GM11168 (cell line): ENCODE measurements at regions not wholly inside any gene's neighbourhood (a gene's known extent, or its start where the extent isn't known, plus 50 kb on each side); places are given as distances from the start of the nearest gene placed in this dataset.
"Not testable (repeated sequence)": the region's sequence is repeated elsewhere in the genome, so short reads cannot be mapped to it uniquely, and the experiment has no call there.

Experiments
- in situ Hi-C: fragments of 300-500 bp; cut with MboI; formaldehyde crosslinking; loops from one replicate; pipeline ENCODE4 v1.12.0; 2022; ENCODE audit warnings: low sequenced_read_pairs; ENCODE audit not compliant: unreplicated experiment

DNA sequence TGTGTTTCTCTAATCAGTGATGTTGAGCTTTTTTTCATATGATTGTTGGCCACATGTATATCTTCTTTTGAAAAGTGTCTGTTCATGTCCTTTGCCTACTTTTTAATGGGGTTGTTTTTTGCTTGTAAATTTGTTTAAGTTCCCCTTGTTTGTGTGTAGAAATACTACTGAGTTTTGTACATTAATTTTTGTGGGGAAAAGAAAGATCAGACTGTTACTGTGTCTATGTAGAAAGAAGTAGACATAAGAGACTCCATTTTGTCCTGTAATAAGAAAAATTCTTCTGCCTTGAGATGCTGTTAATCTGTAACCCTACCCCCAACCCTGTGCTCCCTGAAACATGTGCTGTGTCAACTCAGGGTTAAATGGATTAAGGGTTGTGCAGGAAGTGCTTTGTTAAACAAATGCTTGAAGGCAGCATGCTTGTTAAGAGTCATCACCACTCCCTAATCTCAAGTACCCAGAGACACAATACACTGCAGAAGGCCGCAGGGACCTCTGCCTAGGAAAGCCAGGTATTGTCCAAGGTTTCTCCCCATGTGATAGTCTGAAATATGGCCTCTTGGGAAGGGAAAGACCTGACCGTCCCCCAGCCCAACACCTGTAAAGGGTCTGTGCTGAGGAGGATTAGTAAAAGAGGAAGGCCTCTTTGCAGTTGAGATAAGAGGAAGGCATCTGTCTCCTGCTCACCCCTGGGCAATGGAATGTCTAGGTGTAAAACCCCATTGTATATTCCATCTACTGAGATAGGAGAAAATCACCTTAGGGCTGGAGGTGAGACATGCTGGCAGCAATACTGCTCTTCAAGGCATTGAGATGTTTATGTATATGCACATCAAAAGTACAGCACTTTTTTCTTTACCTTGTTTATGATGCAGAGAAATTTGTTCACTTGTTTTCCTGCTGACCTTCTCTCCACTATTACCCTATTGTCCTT, 196.4 kb downstream of the JRKL start:
- in situ Hi-C loops = not testable (repeated sequence)

GRCh38 chr11:96588793-96589192, 199.0 kb downstream of the JRKL start:
- in situ Hi-C loops = not testable (repeated sequence)

GRCh38 chr11:96595011-96595410, 205.2 kb downstream of the JRKL start:
- in situ Hi-C loops = no loop called here

- in situ Hi-C loops = no loop called here
Observed at GRCh38 chr11:96607864-96608558, 218.2 kb downstream of the JRKL start.

- in situ Hi-C loops = no loop called here
Observed at GRCh38 chr11:96614101-96614500, 224.3 kb downstream of the JRKL start.

DNA sequence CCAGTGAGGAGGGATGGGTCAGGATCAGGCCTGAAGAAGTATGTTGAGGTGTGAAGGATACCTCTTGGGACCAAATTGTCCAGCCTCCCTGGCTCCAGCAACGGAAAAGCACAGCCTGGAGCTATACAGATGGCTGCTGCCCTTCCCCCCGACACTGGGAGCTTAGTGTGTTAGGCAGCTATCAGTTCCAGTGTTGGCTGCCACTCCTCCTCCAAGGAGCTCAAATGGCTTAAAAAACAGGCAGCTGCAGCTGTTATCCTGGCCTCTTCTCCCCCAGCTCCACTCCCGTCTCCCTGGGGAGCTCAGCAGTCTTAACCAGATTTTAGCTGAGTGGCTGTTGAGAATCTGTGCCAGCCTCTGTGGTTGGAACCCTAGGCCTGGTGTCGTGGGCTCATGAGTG, 225.0 kb downstream of the JRKL start:
- in situ Hi-C loops = no loop called here

DNA sequence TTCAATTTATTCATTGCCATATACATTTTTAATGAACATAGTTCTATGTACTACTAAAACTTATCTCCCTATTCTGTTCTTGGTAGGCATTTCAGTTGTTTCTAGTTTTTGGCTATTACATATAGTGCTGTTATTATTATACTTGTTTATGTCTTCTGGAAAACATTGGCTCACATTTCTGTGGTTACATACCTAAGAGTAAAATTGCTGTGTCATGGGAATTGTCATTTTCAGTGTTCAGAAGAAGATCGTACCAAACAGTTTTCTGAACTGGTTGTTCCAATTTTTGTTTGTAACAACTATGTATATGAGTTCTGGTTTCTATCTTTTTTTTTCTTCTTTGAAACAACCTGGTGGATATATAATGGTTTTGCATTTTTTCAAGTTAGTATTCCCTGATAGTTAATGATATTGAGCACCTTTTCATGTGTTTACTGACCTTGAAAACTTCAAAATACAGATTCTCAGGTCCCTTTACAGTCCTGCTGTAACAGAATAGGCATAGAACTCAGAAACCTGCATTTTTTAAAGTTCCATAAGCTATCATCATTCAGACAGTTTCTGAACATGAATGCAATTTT, 230.7 kb downstream of the JRKL start:
- in situ Hi-C loops = no loop called here

DNA sequence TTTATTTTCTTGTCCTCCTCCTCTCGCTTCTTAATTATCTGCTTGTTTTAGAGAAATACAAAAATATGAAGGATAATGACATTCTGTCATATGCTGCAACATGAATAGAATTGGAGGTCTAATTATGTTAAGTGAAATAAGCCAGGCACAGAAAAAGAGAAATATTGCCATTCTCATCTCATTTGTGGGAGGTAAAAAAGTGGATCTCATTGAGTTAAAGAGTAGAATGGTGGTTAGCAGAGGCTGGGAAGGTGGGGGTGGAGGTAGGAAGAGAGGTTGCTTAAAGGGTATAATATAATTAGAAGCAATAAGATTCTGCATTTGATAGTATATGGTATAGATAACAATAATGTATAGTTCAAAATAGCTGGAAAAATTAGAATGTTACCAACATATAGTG, 231.3 kb downstream of the JRKL start:
- in situ Hi-C loops = no loop called here

DNA sequence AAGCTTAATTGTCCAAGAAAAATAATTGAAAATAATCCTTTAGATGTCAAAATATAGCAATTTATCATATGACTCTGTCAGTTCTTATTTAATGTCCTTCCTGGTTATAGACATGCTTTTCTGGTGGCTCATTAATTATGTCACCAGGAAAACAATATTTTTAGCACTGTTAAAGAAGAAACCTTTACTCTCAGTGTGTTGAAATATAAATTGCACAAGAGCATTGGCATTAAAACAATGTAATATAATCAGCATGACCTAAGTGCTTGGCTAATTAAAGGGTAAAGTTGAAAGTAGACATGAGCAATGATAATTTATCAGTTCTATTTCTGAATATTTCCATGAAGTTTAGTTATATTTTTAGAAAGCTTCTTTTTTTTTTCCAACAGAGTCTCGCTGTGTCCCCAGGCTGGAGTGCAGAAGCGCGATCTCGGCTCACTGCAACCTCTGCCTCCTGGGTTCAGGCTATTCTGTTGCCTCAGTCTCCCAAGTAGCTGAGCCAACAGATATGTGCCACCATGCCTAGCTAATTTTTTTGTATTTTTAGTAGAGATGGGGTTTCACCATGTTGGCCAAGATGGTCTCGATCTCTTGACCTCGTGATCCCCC, 232.3 kb downstream of the JRKL start:
- in situ Hi-C loops = no loop called here

- in situ Hi-C loops = no loop called here
Observed at GRCh38 chr11:96624126-96624525, 234.3 kb downstream of the JRKL start.

DNA sequence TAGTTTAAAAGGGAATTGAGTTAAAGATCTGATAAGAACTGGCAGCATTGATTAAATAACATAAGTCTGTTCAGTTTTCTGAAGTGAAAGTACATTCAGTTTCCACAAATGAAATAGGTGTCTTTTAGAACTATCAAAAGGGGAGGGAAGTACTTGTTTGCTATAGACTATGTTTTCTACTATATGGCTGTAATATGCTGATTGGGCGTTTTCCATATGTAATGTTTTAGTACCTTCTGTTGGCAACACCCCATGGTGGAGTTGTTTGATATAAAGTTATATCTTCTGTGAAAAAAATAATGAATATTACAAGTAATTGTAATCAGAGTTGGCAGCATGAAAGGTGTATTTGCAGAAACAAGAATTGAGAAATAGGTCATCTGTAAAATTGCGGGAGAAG, 237.6 kb downstream of the JRKL start:
- in situ Hi-C loops = no loop called here

GRCh38 chr11:96635655-96636054, 245.8 kb downstream of the JRKL start:
- in situ Hi-C loops = no loop called here

DNA sequence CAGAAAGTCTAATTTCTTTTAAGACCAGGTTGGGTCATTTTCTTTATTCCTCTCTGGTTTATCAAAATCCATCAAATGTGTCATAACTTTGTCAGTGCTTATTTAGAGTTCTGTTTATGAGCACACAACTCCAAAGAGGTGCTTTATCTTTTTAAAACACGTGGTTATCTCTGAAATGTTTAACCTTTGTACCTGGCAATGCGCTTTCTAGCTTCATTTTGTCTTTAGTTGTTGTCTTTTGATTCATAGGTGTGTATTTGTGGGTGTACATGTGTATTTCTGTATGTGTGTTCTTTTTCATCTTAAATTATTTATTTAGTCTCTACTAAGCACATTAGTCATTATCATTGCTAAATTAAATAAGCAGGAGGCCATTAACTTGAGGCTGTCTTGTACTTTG, 251.4 kb downstream of the JRKL start:
- in situ Hi-C loops = no loop called here

GRCh38 chr11:96642583-96642982, 252.8 kb downstream of the JRKL start:
- in situ Hi-C loops = no loop called here

DNA sequence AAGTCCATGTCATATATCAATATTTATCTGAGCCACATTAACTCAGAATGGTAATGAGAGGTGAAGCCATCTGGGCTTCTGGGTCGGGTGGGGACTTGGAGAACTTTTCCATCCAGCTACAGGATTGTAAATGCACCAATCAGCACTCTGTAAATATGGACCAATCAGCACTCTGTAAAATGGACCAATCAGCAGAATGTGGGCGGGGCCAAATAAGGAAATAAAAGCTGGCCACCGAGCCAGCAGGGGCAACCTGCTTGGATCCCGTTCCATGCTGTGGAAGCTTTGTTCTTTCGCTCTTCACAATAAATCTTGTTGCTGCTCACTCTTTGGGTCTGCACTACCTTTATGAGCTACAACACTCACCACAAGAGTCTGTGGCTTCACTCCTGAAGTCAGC, 253.4 kb downstream of the JRKL start:
- in situ Hi-C loops = no loop called here

- in situ Hi-C loops = no loop called here
Observed at GRCh38 chr11:96647621-96648020, 257.8 kb downstream of the JRKL start.

- in situ Hi-C loops = no loop called here
Observed at GRCh38 chr11:96648991-96649390, 259.2 kb downstream of the JRKL start.

DNA sequence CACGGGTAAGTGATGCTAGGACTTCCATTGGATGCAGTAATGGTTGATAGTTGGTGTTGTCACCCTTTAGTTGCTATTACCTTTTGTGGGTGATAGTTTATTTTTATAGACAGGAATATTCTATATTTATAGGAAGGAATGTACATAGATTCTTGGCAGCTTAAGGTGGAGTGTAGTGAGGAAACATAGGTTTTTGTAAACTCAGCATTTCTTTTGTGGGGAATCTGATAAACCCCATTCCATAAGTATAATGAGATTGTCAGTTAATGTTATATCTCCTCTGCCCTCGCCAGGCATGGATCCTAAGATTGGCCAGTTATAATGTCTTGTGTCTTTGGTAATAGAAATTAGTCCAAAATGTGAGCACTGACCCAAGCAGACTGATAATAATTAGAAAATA, 262.7 kb downstream of the JRKL start:
- in situ Hi-C loops = no loop called here

DNA sequence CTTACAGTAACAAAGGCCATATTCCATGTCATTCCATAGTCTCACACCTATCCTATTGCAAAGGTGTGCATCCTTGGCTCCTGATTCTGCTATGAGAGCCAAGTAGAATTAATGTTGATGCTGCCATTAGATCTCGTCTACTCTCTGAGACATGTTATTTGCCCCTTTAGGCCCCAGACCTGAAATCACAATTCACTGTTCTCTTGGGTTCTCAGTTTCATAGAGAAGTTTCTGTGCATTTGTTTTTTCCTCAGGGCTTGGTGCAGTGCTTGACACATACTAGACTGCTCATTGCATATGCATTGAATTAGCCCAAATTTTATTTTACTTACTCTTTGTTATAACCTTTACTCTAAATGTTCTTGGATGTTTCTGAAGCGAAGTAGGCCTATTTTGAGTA, 265.7 kb downstream of the JRKL start:
- in situ Hi-C loops = no loop called here

- in situ Hi-C loops = no loop called here
Observed at GRCh38 chr11:96658436-96658835, 268.6 kb downstream of the JRKL start.

- in situ Hi-C loops = no loop called here
Observed at GRCh38 chr11:96664110-96664509, 274.3 kb downstream of the JRKL start.
